WERI-Rb-1 (cell line): ENCODE measurements at regions not wholly inside any gene's neighbourhood (a gene's known extent, or its start where the extent isn't known, plus 50 kb on each side); places are given as distances from the start of the nearest gene placed in this dataset.
A peak's percentile ranks its signal among the peaks of the same experiment; 100 is the strongest.
"Not testable (repeated sequence)": the region's sequence is repeated elsewhere in the genome, so short reads cannot be mapped to it uniquely, and the experiment has no call there.

Source experiments
- DNase-seq: peaks from one replicate; pipeline ENCODE4 v3.0.0-alpha.2; 2020
- H3K27ac ChIP-seq: fragments of 250-450 bp; sonication (Bioruptor Pico); 2 replicates; pipeline ENCODE4 v1.5.1; 2020; ENCODE audit warnings: mild to moderate bottlenecking, moderate library complexity
- H3K27me3 ChIP-seq: fragments of 250-450 bp; sonication (Bioruptor Pico); 2 replicates; pipeline ENCODE4 v1.5.1; 2021; ENCODE audit warnings: mild to moderate bottlenecking, low read depth, moderate library complexity; ENCODE audit not compliant: insufficient read depth, severe bottlenecking
- H3K36me3 ChIP-seq: fragments of 250-450 bp; sonication (Bioruptor Pico); 2 replicates; pipeline ENCODE4 v1.5.1; 2020; ENCODE audit warnings: mild to moderate bottlenecking, moderate library complexity
- H3K4me3 ChIP-seq: 2 replicates; pipeline ENCODE4 v1.5.1; 2011; ENCODE audit warnings: low read depth, mild to moderate bottlenecking, control low read depth, low read length
- H3K9me3 ChIP-seq: fragments of 250-450 bp; sonication (Bioruptor Pico); 2 replicates; pipeline ENCODE4 v1.5.1; 2021; ENCODE audit warnings: mild to moderate bottlenecking, moderate library complexity; ENCODE audit not compliant: severe bottlenecking
- CTCF ChIP-seq: IDR thresholded peaks from 2 replicates; pipeline ENCODE4 v1.5.1; 2011; ENCODE audit warnings: low read depth, mild to moderate bottlenecking, control low read depth, inconsistent platforms, low read length

DNA sequence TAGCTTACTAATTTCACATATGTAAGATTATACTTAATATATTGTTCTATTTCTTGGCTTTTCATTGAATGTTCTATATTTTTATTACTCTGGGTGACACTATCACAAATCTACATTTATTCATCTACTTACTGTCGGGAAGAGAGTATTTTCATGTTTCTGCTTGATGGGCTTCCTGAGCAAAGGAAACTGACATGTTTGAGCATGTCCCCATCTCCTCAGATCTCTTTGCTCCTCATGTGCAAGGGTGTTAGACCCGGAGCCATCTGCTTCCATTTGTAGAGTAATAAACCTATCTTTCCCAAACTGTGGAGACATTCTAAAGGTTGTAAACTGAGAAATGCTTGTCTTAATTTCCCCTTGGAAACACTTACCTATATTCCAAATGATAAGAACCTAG, 103.5 kb downstream of the LSMEM1 start:
- Histone ChIP-seq H3K27ac (peak overlapping the region; percentile 33), H3K9me3 (no peaks in the 10 kb centered on the region), H3K36me3 (no peaks in the 10 kb centered on the region), H3K4me3 (no peak overlapping the region), H3K27me3 (no peaks in the 10 kb centered on the region)
- no peak for TF ChIP-seq CTCF
- peak; percentile 17 for DNase-seq

GRCh38 chr7:112587504-112587903, 106.7 kb downstream of the LSMEM1 start:
- Histone ChIP-seq H3K4me3 (no peak overlapping the region), H3K36me3 (no peaks in the 10 kb centered on the region), H3K27ac (no peak overlapping the region), H3K9me3 (no peaks in the 10 kb centered on the region), H3K27me3 (no peaks in the 10 kb centered on the region)
- no peak for TF ChIP-seq CTCF
- no peak for DNase-seq

- not testable (repeated sequence) for H3K36me3 ChIP-seq, H3K27me3 ChIP-seq
These were observed 111.9 kb downstream of the LSMEM1 start for GRCh38 chr7:112592565-112593263.

GRCh38 chr7:112594397-112594796, 113.6 kb downstream of the LSMEM1 start:
- no peak for TF ChIP-seq CTCF
- DNase-seq: no peak
- H3K27ac ChIP-seq: no peak overlapping the region

More at GRCh38 chr7:112592565-112593263, 111.9 kb downstream of the LSMEM1 start:
- not testable (repeated sequence) for H3K4me3 ChIP-seq, H3K9me3 ChIP-seq, H3K27ac ChIP-seq
- peak; percentile 18 for DNase-seq

DNA sequence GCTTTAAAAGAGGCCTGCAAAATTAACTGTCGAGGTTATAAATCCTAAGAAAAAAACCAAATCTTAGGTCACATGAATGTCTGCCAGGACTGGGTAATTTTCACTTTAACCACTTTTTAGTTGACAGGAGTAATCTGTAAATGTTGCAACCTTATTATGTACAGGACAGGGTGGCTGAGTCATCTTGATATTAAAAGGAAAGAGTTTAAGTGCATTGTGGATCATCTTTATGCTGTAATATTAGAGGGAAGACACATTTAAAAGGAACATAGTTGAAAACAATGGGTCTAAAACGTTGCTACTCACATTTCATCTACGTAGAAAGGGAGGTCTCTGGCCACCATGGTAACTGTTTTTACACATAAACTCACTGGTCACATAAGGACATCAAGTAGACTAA, 115.5 kb downstream of the LSMEM1 start:
- TF ChIP-seq CTCF: no peak

More at GRCh38 chr7:112594397-112594796, 113.6 kb downstream of the LSMEM1 start:
- Histone ChIP-seq H3K4me3 (no peak overlapping the region), H3K36me3 (no peaks in the 10 kb centered on the region), H3K27me3 (no peaks in the 10 kb centered on the region), H3K9me3 (no peaks in the 10 kb centered on the region)

GRCh38 chr7:112596981-112597380, 116.2 kb downstream of the LSMEM1 start:
- Histone ChIP-seq H3K27ac (no peak overlapping the region), H3K27me3 (no peaks in the 10 kb centered on the region), H3K36me3 (no peaks in the 10 kb centered on the region), H3K9me3 (no peaks in the 10 kb centered on the region), H3K4me3 (no peak overlapping the region)
- DNase-seq: no peak
- no peak for TF ChIP-seq CTCF

More for the DNA sequence above, 115.5 kb downstream of the LSMEM1 start:
- H3K36me3 ChIP-seq: no peaks in the 10 kb centered on the region
- no peak overlapping the region for H3K4me3 ChIP-seq
- no peaks in the 10 kb centered on the region for H3K9me3 ChIP-seq
- H3K27ac ChIP-seq: no peak overlapping the region
- DNase-seq: no peak
- no peaks in the 10 kb centered on the region for H3K27me3 ChIP-seq
